GM19239 (cell line): ENCODE measurements at regions not wholly inside any gene's neighbourhood (a gene's known extent, or its start where the extent isn't known, plus 50 kb on each side); places are given as distances from the start of the nearest gene placed in this dataset.

Experiments
- DNase-seq: peaks from one replicate; pipeline ENCODE4 v3.0.0; 2011; ENCODE audit warnings: low spot score; ENCODE audit not compliant: insufficient read length
- FAIRE-seq: peaks from 2 replicates; lab custom pipeline; 2011; peaks lifted over from hg19 to GRCh38; lab: Jason Lieb, UNC

DNA sequence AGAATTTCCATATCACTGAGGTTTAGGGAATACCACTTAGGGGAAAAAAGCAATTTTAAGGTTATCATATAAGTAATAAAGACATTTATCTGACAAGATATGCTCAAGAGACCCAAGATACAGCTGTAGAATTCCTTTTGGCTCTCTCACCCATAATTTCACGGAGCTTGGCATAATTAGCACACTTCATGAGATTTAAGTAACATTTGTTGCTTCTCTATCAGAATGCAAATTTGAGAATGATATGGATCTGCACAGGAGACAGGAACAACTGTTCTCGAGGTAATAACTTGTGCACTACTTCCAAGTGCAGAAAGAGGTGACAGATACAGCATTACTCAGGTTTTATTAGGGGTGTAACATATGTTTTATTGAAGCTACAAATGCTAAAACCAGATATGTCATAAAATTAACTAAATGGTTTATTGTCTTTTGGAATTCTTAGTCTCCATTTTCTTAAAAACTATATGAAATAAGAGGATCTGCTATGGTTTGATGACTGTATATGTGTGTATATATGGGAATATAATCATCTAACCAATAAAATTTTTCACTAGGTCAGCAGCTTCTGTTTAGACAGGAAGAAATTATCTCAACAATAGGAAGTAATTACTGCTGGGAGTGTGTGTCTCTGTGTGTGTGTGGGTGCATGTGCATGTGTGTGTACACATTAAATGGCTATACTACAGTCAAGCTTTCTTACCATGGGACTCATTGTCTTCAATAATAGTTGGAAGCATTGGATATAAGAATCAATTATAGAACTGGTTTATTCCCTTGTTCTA lies 401.3 kb downstream of the PCDH17 start:
- FAIRE-seq (no peak), DNase-seq (no peak)

DNA sequence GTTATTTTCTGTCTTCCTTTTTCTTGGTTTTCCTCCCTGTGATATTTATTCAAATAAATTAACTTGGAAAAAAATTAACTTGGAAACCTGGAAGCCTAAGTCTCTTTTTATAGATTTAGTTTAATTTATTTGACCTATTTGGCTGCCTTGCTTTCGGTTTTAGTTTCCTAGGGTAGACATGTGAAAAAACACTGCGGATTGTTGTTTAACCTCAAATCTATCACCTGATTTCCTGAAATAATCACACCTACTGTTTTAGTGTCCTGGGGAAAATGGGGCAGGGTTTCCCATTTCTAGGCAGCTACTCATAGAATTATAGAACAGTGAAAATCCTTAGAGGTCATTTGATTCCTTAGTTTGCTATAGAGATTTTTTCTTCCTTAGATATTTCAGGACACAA lies 412.4 kb downstream of the PCDH17 start:
- no peak for DNase-seq
- no peak for FAIRE-seq

DNA sequence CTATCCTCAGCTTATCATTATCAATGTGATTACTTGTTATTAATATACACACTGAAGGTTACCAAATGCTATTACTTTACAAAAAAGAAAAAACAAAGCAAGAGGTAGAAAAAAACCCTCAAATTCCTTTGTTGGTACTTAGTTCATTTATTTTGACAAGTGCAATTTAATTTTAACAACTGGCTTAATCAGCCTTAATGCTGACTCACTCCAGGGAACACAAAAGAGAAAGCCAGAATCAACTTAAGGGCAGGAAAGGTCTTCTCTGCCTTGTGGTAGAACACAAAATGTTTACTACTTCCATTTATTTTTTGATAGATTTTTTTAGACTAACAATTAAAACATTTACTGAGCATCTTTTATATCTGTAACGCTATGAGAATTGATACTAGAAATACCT lies 417.1 kb downstream of the PCDH17 start:
- DNase-seq (no peak), FAIRE-seq (no peak)

DNA sequence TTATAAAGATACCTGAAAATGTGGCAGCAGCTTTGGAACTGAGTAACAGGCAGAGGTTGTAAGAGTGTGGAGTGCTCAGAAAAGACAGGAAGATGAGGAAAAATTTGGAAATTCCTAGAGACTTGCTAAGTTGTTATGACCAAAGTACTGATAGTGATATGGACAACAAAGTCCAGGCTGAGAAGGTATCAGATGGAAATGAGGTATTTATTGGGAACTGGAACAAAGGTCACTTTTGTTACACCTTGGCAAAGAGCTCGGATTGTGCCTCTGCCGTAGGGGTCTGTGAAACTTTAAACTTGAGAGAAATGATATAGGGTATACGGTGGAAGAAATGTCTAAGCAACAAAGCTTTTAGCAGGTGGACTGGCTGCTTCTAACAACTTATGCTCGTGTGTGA lies 419.9 kb downstream of the PCDH17 start:
- FAIRE-seq (no peak), DNase-seq (no peak)

DNA sequence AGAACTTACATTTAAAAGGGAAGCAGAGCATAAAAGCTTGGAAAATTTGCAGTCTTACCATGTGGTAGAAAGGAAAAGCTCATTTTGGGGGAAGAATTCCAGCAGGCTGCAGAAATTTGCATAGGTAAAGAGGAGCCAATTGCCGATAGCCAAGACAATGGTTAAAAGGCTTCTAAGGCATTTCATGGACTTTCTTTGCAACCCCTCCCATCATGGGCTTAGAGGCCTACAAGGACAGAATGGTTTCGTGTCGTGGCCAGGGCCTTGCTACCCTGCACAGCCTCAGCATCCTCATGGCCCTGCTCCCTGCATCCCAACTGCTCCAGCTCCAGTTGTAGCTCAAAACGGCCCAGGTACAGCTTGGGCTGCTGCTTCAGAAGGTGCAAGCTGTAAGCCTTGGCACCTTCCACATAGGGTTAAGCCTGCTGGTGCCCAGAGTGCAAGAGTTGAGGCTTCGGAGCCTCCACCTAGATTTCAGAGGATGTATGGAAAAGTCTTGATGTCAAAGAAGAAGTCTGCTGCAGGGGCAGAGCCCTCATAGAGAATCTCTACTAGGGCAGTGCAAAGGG lies 420.3 kb downstream of the PCDH17 start:
- no peak for FAIRE-seq
- no peak for DNase-seq

DNA sequence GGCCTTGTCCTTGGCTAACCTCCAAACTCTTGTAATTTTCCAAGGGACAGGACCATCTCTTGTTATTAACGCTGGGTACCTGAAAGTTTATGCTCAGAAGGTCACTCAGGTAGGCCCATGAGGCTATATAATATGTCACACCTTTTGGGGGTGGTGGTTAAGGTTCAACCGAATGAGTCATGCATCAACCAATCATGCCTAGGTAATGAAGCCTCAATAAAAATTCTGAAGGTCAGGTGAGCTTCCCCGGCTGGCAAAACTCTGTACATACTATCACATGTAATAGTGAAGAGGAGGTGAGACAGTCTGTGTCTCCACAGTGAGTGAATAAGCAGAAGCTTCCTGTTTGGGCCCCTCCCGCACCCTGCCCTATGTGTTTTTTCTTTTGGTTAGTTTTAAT lies 424.9 kb downstream of the PCDH17 start:
- FAIRE-seq (no peak), DNase-seq (no peak)

DNA sequence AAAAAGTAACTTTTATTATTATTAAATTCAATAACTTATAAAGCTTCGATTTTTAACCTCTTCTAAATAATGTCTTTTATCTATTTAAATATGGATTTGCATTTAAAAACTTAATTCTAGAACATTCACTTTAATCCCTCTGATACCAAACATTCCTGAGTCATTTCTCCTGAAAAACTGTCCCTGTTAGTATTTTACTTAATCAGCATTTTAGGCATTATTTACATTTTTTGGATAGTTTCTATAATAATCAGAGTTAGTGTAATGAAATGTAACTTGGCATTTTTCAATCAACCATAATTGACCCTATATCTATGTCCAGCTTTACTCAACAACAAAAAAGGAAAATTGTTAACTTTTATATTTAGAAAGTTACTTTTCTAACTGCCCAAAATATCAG lies 428.1 kb downstream of the PCDH17 start:
- DNase-seq (no peak), FAIRE-seq (no peak)

DNA sequence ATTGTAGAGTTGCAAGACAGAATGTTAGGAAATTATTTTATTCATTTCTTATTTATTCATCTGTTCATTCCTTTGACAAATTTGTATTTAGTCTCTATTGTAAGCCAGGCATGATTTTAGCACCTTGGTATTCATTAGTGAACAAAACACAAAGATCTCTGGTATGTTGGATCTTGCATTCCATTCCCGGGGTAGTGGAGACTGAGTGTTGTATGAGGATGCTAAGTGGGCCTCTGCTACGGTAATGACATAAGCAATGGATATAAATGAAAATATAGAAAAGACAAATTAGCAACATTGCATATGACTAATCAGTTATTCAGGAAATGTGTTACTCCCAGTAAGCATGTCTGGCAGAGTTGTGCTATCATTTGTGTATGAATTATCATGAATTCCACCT lies 449.3 kb downstream of the PCDH17 start:
- no peak for FAIRE-seq
- no peak for DNase-seq

DNA sequence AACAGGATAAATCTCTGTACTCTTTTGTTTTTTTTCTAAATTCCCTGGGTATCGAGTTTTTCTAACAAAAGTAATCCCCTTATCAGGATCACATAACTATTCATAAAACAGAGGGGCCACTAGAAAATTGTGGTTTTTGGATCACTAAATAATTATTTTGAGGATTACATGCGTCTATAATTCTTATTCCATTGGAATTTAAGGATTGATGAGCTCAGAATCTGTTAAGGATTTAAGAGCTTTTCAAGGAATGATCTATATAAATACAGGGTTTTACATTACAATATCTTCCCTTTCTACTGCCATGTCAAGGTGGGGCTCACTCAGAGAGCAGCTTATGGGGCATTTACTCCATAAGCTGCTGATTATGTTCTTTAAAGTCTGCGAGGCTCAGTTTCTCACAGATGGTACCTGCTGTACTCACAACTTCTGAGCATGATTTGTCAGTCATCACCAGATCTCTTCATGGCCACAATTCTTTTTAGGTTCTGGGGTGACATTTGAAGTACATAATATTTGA lies 449.8 kb downstream of the PCDH17 start:
- no peak for DNase-seq
- no peak for FAIRE-seq

DNA sequence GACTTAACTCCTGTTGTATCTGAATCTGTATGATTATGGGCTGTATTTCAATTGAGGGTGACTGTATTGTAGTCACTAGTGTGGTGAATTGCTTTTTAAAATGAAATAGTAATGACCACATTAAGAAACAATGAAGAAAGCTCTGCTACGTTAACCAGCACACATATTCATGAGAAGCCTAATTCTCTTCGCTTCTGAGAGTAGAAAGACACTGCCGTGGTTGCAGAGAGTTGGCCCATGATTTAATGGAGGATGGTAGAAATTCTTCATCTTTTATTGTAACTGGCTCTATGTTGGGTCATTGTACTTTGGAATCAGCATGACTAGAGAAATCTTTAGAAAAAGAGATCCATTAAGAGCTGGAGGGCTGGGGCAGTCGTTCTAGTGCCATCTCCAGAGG lies 451.5 kb downstream of the PCDH17 start:
- DNase-seq (no peak), FAIRE-seq (no peak)

DNA sequence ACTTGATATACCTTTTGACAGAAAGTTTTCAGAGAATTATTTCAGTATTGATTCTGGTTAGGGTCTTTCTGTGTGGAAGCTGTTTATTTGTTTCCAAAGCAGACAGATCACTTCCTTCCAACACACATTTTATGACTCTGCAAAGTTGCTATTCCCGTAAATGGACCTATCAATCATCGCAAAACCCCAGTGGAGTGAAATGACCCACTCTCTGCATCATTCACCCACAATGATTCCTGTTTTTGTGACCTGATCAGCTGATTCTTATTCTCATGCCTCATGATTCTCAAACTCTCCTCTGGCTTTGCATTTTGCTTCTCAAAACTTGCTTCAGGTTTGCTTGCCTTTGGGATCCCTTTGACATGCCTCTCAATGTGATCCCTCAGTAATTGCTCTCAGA lies 453.7 kb downstream of the PCDH17 start:
- FAIRE-seq (no peak), DNase-seq (no peak)

DNA sequence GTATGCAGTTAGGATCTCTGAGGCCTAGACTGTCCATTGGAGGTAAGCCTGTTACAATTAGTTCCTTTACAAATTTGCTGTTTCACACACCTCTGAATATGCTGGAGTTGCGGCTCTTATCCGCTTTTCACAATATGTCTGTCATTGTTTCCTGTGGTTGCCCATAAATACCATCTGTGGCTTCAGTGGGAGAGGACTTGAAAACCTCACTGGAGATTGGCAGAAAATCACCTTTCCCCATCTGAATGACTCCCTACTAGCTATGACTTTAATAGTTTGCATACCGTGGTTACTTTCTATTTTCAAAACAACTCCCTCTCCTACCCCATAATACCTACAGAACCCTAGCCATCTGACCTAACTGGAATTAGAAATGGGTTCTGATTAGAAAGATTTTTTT lies 454.3 kb downstream of the PCDH17 start:
- FAIRE-seq (no peak), DNase-seq (no peak)

DNA sequence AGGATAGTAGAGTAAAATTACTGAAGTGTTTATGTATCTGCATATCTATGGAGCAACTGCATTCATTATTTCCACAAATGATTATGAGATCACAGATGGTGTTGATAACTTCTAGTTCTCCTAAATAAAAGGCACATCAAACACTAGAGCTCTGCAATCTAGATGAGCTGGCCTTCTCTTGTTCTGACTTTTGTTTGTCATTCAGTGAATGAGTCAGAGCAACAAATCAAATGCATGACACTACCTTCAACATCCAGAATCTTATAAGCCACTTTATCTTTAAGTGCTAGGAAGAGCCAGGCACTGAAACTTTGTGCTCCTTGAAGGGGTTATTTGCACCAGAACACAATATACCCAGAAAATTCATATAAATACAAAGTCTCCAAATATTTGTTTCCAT lies 456.0 kb downstream of the PCDH17 start:
- DNase-seq (no peak), FAIRE-seq (no peak)

DNA sequence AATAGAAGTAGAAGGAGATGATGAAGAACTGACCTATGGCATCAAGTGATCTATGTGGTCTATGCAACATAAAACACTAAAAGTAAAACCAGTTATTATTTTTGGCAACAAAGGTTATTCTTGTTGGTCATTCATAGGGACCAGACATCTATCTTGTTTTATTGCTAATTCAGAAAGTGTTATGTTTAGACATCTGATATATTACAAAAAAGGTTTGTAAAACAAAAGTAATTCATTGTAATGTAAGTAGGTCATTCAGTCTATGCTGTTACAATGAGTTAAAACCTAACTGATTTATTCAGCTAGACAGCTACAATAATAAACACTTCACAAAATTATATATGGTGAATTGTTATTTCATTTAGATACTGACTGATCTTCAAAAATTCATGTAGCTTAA lies 461.9 kb downstream of the PCDH17 start:
- FAIRE-seq (no peak), DNase-seq (no peak)

DNA sequence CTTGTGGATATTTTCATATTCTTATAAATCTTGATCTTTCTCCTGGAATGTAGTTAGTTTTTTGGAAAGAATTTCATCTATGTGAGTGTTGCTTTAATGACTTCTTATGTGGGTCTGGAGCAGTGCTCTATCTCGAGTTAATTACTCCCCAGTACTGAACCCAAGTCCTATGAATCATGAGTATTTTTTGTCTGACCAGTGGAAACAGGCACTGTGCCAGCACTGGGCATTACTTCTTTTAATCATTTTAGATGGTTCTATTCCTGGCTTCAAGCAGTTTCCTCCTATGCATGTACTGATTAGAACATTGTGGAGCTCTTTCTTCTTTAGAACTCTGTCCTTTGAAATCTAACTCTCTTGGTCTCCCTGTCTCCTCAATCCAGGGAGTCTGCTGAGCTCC lies 466.3 kb downstream of the PCDH17 start:
- FAIRE-seq (no peak), DNase-seq (no peak)

DNA sequence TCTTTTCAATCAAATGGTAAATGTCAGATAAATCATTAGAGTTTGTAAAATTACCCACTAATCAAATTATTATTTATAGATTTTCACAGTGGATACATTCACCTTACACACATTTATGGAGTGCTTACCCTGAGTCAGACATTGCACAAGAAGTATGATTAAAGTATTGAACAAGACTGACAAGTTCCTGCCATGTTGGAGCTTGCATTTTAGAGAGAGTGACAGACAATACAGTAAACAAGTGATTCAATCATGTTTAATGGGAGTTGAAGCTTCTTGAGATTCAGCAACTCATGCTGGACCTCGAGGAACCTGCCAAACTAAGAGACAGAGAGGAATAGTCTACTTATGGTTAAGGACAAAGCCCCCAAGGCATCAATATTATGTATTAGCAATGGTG lies 487.8 kb downstream of the PCDH17 start:
- DNase-seq, result no peak
- FAIRE-seq, result no peak

DNA sequence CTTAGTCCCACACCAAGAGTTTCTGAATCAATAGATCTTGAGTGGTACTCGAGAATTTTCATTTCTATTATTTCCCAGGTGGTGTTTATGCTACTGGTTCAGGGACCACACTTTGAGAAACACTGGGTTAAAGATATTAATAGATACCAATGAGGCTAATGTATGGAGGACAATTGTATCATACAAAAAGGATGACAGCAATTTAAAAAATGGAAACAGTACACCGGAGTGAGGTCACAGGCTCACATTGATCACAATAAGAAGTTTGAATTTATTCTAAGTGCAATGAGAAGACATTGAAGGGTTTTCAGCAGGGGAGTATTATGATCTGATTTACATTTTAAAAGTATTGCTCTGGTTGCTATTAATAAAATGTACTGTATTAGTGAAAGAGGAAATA lies 488.3 kb downstream of the PCDH17 start:
- FAIRE-seq (no peak), DNase-seq (no peak)

DNA sequence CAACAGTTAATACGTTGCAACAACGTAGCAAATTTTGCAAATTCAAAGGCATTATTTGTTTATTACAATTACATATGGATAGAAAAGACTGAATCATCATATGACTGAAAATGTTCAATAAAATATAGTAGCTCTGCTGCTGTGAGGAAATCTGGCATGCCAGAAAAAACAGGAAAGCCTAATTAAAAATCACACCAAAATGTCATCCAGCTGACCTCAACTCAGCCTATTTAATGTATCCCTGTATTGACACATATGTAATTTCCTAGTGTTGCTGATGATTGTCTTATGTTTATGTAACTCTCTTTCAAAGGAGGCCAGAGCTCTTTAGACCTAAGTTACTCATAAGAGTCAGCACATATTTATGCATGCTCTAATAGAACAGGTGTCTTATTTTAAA lies 495.0 kb downstream of the PCDH17 start:
- no peak for DNase-seq
- no peak for FAIRE-seq

DNA sequence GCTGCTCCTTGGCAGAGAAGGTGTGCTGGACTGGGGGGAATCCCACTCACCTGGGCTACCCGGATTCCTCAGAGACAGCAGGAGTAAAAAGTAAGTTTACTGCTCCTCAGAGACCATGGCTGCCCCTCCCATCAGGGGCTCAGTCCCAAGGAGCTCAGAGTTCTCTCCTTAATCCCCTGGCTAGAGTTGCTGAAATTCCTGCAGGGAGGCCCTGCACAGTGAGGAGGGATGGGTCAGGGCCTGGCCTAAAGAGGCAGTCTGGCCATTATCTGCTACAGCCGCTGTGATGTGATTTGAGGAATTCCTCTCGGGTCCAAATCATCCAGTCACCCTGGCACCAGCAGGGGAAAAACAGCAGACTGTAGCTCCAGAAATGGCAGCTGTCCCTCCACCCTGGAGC lies 502.5 kb downstream of the PCDH17 start:
- FAIRE-seq (no peak), DNase-seq (no peak)

DNA sequence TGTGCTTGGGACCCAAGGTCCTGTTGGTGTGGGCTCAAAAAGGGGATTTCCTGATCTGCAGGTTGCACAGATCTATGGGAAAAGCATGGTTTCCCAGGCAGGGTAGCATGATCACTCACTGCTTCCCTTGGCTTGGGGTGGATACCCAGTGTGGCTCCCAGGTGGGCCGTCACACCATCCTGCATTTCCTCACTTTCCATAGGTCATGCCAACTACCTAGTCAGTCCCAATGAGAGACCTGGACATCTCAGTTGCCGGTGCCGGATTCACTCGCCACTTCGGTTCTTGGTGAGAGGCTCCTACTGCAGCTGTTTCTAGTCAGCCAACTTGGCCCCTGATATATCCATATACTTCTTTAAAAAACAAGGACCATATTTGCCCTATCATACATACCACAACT lies 503.0 kb downstream of the PCDH17 start:
- DNase-seq (no peak), FAIRE-seq (no peak)

DNA sequence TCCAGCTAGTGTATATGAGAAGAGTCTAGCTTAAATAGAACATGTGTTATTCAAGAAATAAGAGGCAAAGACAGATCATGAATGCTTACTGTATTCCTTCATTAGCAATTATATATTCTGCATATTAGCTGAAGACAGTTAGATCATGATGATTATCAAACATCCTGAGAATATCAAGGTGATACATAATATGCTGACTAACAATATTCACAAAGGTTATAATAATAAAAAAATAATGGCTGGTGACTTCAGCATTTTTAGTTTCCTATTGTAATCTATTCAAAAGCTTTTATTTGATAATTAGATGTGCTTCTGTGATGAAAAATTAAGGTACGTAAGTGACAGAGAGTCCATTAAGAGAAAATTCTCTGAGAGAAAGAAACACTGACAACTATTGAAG lies 511.4 kb downstream of the PCDH17 start:
- DNase-seq (no peak), FAIRE-seq (no peak)

DNA sequence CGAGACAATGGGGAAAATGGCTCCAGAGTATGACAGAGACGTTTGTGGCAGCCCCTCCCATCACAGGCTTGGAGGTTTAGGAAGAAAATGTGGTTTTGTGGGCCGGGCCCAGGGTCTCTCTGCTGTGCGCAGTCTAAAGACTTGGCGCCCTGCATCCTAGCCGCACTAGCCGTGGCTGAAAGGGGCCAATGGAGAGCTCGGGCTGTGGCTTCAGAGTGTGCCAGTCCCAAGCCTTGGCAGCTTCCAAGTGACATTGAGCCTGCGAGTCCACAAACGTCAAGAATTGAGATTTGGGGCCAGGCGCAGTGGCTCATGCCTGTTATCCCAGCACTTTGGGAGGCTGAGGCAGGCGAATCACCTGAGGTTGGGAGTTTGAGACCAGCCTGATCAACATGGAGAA lies 513.1 kb downstream of the PCDH17 start:
- DNase-seq (no peak), FAIRE-seq (no peak)
